GM23338 (cell line): ENCODE measurements at regions not wholly inside any gene's neighbourhood (a gene's known extent, or its start where the extent isn't known, plus 50 kb on each side); places are given as distances from the start of the nearest gene placed in this dataset.

Source experiments
- ATAC-seq: fragments of 200-7000 bp; cut with Tn5 transposase; 3 replicates; pipeline ENCODE4 v1.9.1; 2020
- DNase-seq: peaks from one replicate; pipeline ENCODE4 v3.0.0-alpha.2; 2015; ENCODE audit warnings: low spot score
- H2AFZ ChIP-seq: fragments of 200-600 bp; sonication (generic); 2 replicates; pipeline ENCODE4 v1.8.0; 2016; ENCODE audit warnings: antibody characterized with exemption, mild to moderate bottlenecking, moderate library complexity
- H3F3A ChIP-seq: fragments of 200-600 bp; sonication (generic); replicated peaks from 2 replicates; pipeline ENCODE4 v1.8.0; 2017; ENCODE audit warnings: antibody characterized with exemption, mixed run types, low read depth
- H3K27ac ChIP-seq: fragments of 200-600 bp; sonication (generic); 2 replicates; pipeline ENCODE4 v1.6.1; 2016; ENCODE audit warnings: low read depth
- H3K27me3 ChIP-seq: fragments of 200-600 bp; sonication (generic); 2 replicates; pipeline ENCODE4 v1.8.0; 2016; ENCODE audit warnings: mild to moderate bottlenecking, mixed run types, moderate library complexity; ENCODE audit not compliant: insufficient read depth
- H3K36me3 ChIP-seq: fragments of 200-600 bp; sonication (generic); 2 replicates; pipeline ENCODE4 v1.8.0; 2016; ENCODE audit warnings: mild to moderate bottlenecking; ENCODE audit not compliant: insufficient read depth
- H3K4me1 ChIP-seq: fragments of 200-600 bp; sonication (generic); 2 replicates; pipeline ENCODE4 v1.8.0; 2016; ENCODE audit warnings: mild to moderate bottlenecking, moderate library complexity; ENCODE audit not compliant: insufficient read depth
- H3K4me2 ChIP-seq: fragments of 200-600 bp; sonication (generic); 2 replicates; pipeline ENCODE4 v1.7.1; 2017; ENCODE audit warnings: mixed run types
- H3K4me3 ChIP-seq: fragments of 200-600 bp; sonication (generic); 2 replicates; pipeline ENCODE4 v1.6.1; 2016; ENCODE audit warnings: mixed run types
- H3K79me2 ChIP-seq: fragments of 200-600 bp; sonication (generic); replicated peaks from 2 replicates; pipeline ENCODE4 v1.8.0; 2017; ENCODE audit warnings: mild to moderate bottlenecking; ENCODE audit not compliant: insufficient read depth
- H3K9me2 ChIP-seq: fragments of 200-600 bp; sonication (generic); 2 replicates; pipeline ENCODE4 v1.8.0; 2017; ENCODE audit not compliant: insufficient read depth
- H4K20me1 ChIP-seq: fragments of 200-600 bp; sonication (generic); replicated peaks from 2 replicates; pipeline ENCODE4 v1.8.0; 2017; ENCODE audit warnings: mild to moderate bottlenecking; ENCODE audit not compliant: insufficient read depth
- H3K27ac Mint-ChIP-seq: 2 replicates; pipeline ENCODE4 v1.8.0; 2020; ENCODE audit warnings: inconsistent platforms, mild to moderate bottlenecking, moderate library complexity, mixed read lengths
- H3K27me3 Mint-ChIP-seq: 3 replicates; pipeline ENCODE4 v1.8.0; 2022; ENCODE audit warnings: low read depth, mild to moderate bottlenecking, moderate library complexity, mixed read lengths, inconsistent platforms; ENCODE audit not compliant: insufficient read depth, poor library complexity
- H3K36me3 Mint-ChIP-seq: 3 replicates; pipeline ENCODE4 v1.8.0; 2021; ENCODE audit warnings: low read depth, mild to moderate bottlenecking, inconsistent platforms, moderate library complexity, mixed read lengths
- H3K4me1 Mint-ChIP-seq: 3 replicates; pipeline ENCODE4 v1.8.0; 2020; ENCODE audit warnings: mild to moderate bottlenecking, inconsistent platforms, mixed read lengths
- H3K4me3 Mint-ChIP-seq: 3 replicates; pipeline ENCODE4 v1.8.0; 2021; ENCODE audit warnings: moderate library complexity, mild to moderate bottlenecking, inconsistent platforms, mixed read lengths
- H3K9me3 Mint-ChIP-seq: 3 replicates; pipeline ENCODE4 v1.8.0; 2020; ENCODE audit warnings: moderate library complexity, mild to moderate bottlenecking, inconsistent platforms, mixed read lengths
- CTCF ChIP-seq, 2 experiments: fragments of 200-600 bp in 1 of 2; sonication (generic) in 1 of 2; conservative IDR thresholded peaks; 2 replicates each; pipeline versions ENCODE4 v1.5.1 to v1.6.1; 2016 to 2017; ENCODE audit warnings: antibody characterized with exemption in 2 of 2, low read depth in 2 of 2, mild to moderate bottlenecking in 2 of 2, moderate library complexity in 1 of 2
- EZH2 ChIP-seq: fragments of 200-600 bp; sonication (generic); IDR thresholded peaks from one replicate; pipeline ENCODE4 v1.8.0; 2017; ENCODE audit warnings: antibody characterized with exemption, mild to moderate bottlenecking, low read depth; ENCODE audit not compliant: unreplicated experiment
- EZH2phosphoT487 ChIP-seq: fragments of 200-600 bp; sonication (generic); IDR thresholded peaks from one replicate; pipeline ENCODE4 v1.8.1; 2018; ENCODE audit warnings: antibody characterized with exemption; ENCODE audit not compliant: unreplicated experiment
- NANOG ChIP-seq: IDR thresholded peaks from 2 replicates; pipeline ENCODE4 v1.6.1; 2016; ENCODE audit warnings: antibody characterized with exemption, borderline replicate concordance
- POLR2AphosphoS5 ChIP-seq: IDR thresholded peaks from 2 replicates; pipeline ENCODE4 v1.6.1; 2016; ENCODE audit warnings: antibody characterized with exemption, low read depth
- ZNF114 ChIP-seq: fragments of 250-450 bp; sonication (Bioruptor Pico); IDR thresholded peaks from 2 replicates; pipeline ENCODE4 v1.5.0; 2020; ENCODE audit warnings: mild to moderate bottlenecking, moderate library complexity
- ZNF331 ChIP-seq: fragments of 250-450 bp; sonication (Bioruptor Pico); IDR thresholded peaks from 2 replicates; pipeline ENCODE4 v1.5.0; 2020; ENCODE audit warnings: low read depth, mild to moderate bottlenecking, moderate library complexity
- ZNF462 ChIP-seq: fragments of 250-450 bp; sonication (Bioruptor Pico); IDR thresholded peaks from 2 replicates; pipeline ENCODE4 v1.5.0; 2020; ENCODE audit warnings: mild to moderate bottlenecking, moderate library complexity

- TF ChIP-seq ZNF462 (CRISPR knock-in tag) (no peak), CTCF (conservative IDR thresholded peaks at IDR 0.05; ENCODE audit: low read depth in 2 of 2) (no peak), ZNF331 (CRISPR knock-in tag) (no peak), NANOG (no peak), ZNF114 (no peak), EZH2 (no peak)
Measured at GRCh38 chr4:166195101-166195500, 322.1 kb downstream of the TLL1 start (continued).

- Histone ChIP-seq H3K27me3 (no peaks in the 10 kb centered on the region), H3K4me1 (no peaks in the 10 kb centered on the region), H2AFZ (no peak overlapping the region), H3K36me3 (no peaks in the 10 kb centered on the region; the same call in 1 of the 2 replicates), H3K4me3 (no peak overlapping the region), H3K27ac (no peak overlapping the region), H4K20me1 (no peaks in the 10 kb centered on the region), H3K9me2 (peaks cover 3% of the 10 kb centered on the region), H3K4me2 (no peak overlapping the region), H3F3A (no peaks in the 10 kb centered on the region), H3K79me2 (no peaks in the 10 kb centered on the region)
- Mint-ChIP-seq H3K27ac (no peak overlapping the region), H3K4me3 (no peak overlapping the region), H3K4me1 (peaks cover 4% of the 10 kb centered on the region; the same call in 1 of the 3 replicates), H3K9me3 (no peaks in the 10 kb centered on the region), H3K36me3 (no peaks in the 10 kb centered on the region), H3K27me3 (peaks cover 2% of the 10 kb centered on the region)
- ATAC-seq = no peak
- DNase-seq = no peak
- no peak for TF ChIP-seq EZH2phosphoT487
- no peak for TF ChIP-seq ZNF462 (CRISPR knock-in tag)
- TF ChIP-seq NANOG = no peak
- TF ChIP-seq POLR2AphosphoS5 = no peak
Measured at GRCh38 chr4:166197166-166197565, 324.1 kb downstream of the TLL1 start.
